ENCODE measurements at regions not wholly inside any gene's neighbourhood (a gene's known extent, or its start where the extent isn't known, plus 50 kb on each side); places are given as distances from the start of the nearest gene placed in this dataset.

GRCh38 chr14:65334765-65335410, 77.6 kb upstream of the FUT8 start:
- no peak for TF ChIP-seq POLR2AphosphoS5 (IDR thresholded peaks at IDR 0.05; ENCODE audit: low read depth, low read length)
- no peak for TF ChIP-seq FOXP2 (optimal IDR thresholded peaks at IDR 0.05; ENCODE audit: borderline replicate concordance, extremely low read depth, extremely low read length, insufficient read depth)
- no peak for TF ChIP-seq REST (IDR thresholded peaks at IDR 0.05; ENCODE audit: insufficient read depth in 1 of 2, low read depth in 2 of 2, low read length in 2 of 2)
- TF ChIP-seq SIN3A (IDR thresholded peaks at IDR 0.05; ENCODE audit: borderline replicate concordance, insufficient read depth, low read length), result no peak
- TF ChIP-seq TAF1 (IDR thresholded peaks at IDR 0.05; ENCODE audit: borderline replicate concordance, insufficient read depth, low read length), result no peak

- TF ChIP-seq POLR2AphosphoS5 (IDR thresholded peaks at IDR 0.05; ENCODE audit: low read depth, low read length) (no peak), SIN3A (IDR thresholded peaks at IDR 0.05; ENCODE audit: borderline replicate concordance, insufficient read depth, low read length) (no peak), TAF1 (IDR thresholded peaks at IDR 0.05; ENCODE audit: borderline replicate concordance, insufficient read depth, low read length) (no peak), REST (IDR thresholded peaks at IDR 0.05; ENCODE audit: insufficient read depth in 1 of 2, low read depth in 2 of 2, low read length in 2 of 2) (no peak), FOXP2 (optimal IDR thresholded peaks at IDR 0.05; ENCODE audit: borderline replicate concordance, extremely low read depth, extremely low read length, insufficient read depth) (no peak)
Measured at GRCh38 chr14:65335411-65335947, 77.1 kb upstream of the FUT8 start.

- TF ChIP-seq REST (IDR thresholded peaks at IDR 0.05; ENCODE audit: insufficient read depth in 1 of 2, low read depth in 2 of 2, low read length in 2 of 2) (no peak), POLR2AphosphoS5 (IDR thresholded peaks at IDR 0.05; ENCODE audit: low read depth, low read length) (no peak), SIN3A (IDR thresholded peaks at IDR 0.05; ENCODE audit: borderline replicate concordance, insufficient read depth, low read length) (no peak), TAF1 (IDR thresholded peaks at IDR 0.05; ENCODE audit: borderline replicate concordance, insufficient read depth, low read length) (no peak), FOXP2 (optimal IDR thresholded peaks at IDR 0.05; ENCODE audit: borderline replicate concordance, extremely low read depth, extremely low read length, insufficient read depth) (no peak)
Measured at GRCh38 chr14:65336191-65336591, 76.3 kb upstream of the FUT8 start.

- TF ChIP-seq REST (IDR thresholded peaks at IDR 0.05; ENCODE audit: insufficient read depth in 1 of 2, low read depth in 2 of 2, low read length in 2 of 2) (no peak), TAF1 (IDR thresholded peaks at IDR 0.05; ENCODE audit: borderline replicate concordance, insufficient read depth, low read length) (no peak), FOXP2 (optimal IDR thresholded peaks at IDR 0.05; ENCODE audit: borderline replicate concordance, extremely low read depth, extremely low read length, insufficient read depth) (no peak), SIN3A (IDR thresholded peaks at IDR 0.05; ENCODE audit: borderline replicate concordance, insufficient read depth, low read length) (no peak), POLR2AphosphoS5 (IDR thresholded peaks at IDR 0.05; ENCODE audit: low read depth, low read length) (no peak)
Measured at GRCh38 chr14:65339866-65340265, 72.7 kb upstream of the FUT8 start.
